Neural cell (in vitro differentiated cells): ENCODE measurements at regions not wholly inside any gene's neighbourhood (a gene's known extent, or its start where the extent isn't known, plus 50 kb on each side); places are given as distances from the start of the nearest gene placed in this dataset.

Experiments
- H2AFZ ChIP-seq: fragments of 200-600, 300-800 bp; sonication (generic), shearing (Covaris generic); 2 replicates; pipeline ENCODE4 v1.6.0; 2014; ENCODE audit warnings: low read depth, mild to moderate bottlenecking, antibody characterized with exemption, low read length, moderate library complexity
- H3F3A ChIP-seq: fragments of 200-600 bp; shearing (Covaris generic); 2 replicates; pipeline ENCODE4 v1.6.1; 2016; ENCODE audit warnings: mild to moderate bottlenecking, moderate library complexity, mixed read lengths, antibody characterized with exemption, low read length; ENCODE audit not compliant: insufficient read depth, poor library complexity, severe bottlenecking
- H3K27ac ChIP-seq: fragments of 200-600, 300-800 bp; sonication (generic), shearing (Covaris generic); 2 replicates; pipeline ENCODE4 v1.5.1; 2014; ENCODE audit warnings: mild to moderate bottlenecking, low read length, moderate library complexity
- H3K27me3 ChIP-seq: fragments of 300-800, 200-600 bp; sonication (generic), shearing (Covaris generic); 2 replicates; pipeline ENCODE4 v1.6.0; 2014; ENCODE audit warnings: mild to moderate bottlenecking, low read depth, low read length, moderate library complexity; ENCODE audit not compliant: insufficient read depth
- H3K36me3 ChIP-seq: fragments of 300-800, 200-600 bp; sonication (generic), shearing (Covaris generic); 2 replicates; pipeline ENCODE4 v1.5.1; 2014; ENCODE audit warnings: mild to moderate bottlenecking, antibody characterized with exemption, low read length, moderate library complexity; ENCODE audit not compliant: insufficient read depth
- H3K4me2 ChIP-seq: fragments of 300-800, 200-600 bp; sonication (generic), shearing (Covaris generic); 2 replicates; pipeline ENCODE4 v1.6.0; 2014; ENCODE audit warnings: mild to moderate bottlenecking, low read length
- H3K4me3 ChIP-seq: fragments of 300-800, 200-600 bp; sonication (generic), shearing (Covaris generic); 2 replicates; pipeline ENCODE4 v1.5.1; 2014; ENCODE audit warnings: mild to moderate bottlenecking, low read length, moderate library complexity
- H3K79me2 ChIP-seq: fragments of 200-600 bp; shearing (Covaris generic); replicated peaks from 2 replicates; pipeline ENCODE4 v1.6.0; 2014; ENCODE audit warnings: mild to moderate bottlenecking, low read length, moderate library complexity; ENCODE audit not compliant: insufficient read depth
- H3K9ac ChIP-seq: fragments of 300-800, 200-600 bp; sonication (generic), shearing (Covaris generic); 2 replicates; pipeline ENCODE4 v1.6.1; 2016; ENCODE audit warnings: mild to moderate bottlenecking, low read length, mixed read lengths
- H3K9me2 ChIP-seq: fragments of 200-600 bp; shearing (Covaris generic); 2 replicates; pipeline ENCODE4 v1.6.1; 2016; ENCODE audit warnings: mild to moderate bottlenecking, low read length, mixed read lengths; ENCODE audit not compliant: insufficient read depth
- H3K9me3 ChIP-seq: fragments of 200-600, 300-800 bp; sonication (generic), shearing (Covaris generic); 2 replicates; pipeline ENCODE4 v1.6.1; 2016; ENCODE audit warnings: mild to moderate bottlenecking, mixed run types, low read length, moderate library complexity, mixed read lengths
- H4K20me1 ChIP-seq: fragments of 200-600 bp; shearing (Covaris generic); 2 replicates; pipeline ENCODE4 v1.6.1; 2016; ENCODE audit warnings: mild to moderate bottlenecking, mixed run types; ENCODE audit not compliant: insufficient read depth
- EP300 ChIP-seq: fragments of 450-650 bp; conservative IDR thresholded peaks from 2 replicates; pipeline ENCODE4 v1.6.1; 2014; ENCODE audit warnings: antibody characterized with exemption, mild to moderate bottlenecking, moderate library complexity; ENCODE audit not compliant: poor library complexity, severe bottlenecking
- EZH2 ChIP-seq: fragments of 200-600, 300-800 bp; shearing (Covaris generic), sonication (generic); IDR thresholded peaks from 2 replicates; pipeline ENCODE4 v1.6.1; 2014; ENCODE audit warnings: antibody characterized with exemption, low read length, borderline replicate concordance, mild to moderate bottlenecking; ENCODE audit not compliant: insufficient read depth, poor library complexity, severe bottlenecking
- MXI1 ChIP-seq: fragments of 450-650 bp; conservative IDR thresholded peaks from 2 replicates; pipeline ENCODE4 v1.6.1; 2014; ENCODE audit warnings: antibody characterized with exemption, mild to moderate bottlenecking; ENCODE audit not compliant: poor library complexity, severe bottlenecking
- POLR2AphosphoS5 ChIP-seq: IDR thresholded peaks from 2 replicates; pipeline ENCODE4 v1.6.1; 2012
- RAD21 ChIP-seq: fragments of 450-650 bp; conservative IDR thresholded peaks from 2 replicates; pipeline ENCODE4 v1.6.1; 2014; ENCODE audit warnings: antibody characterized with exemption, mild to moderate bottlenecking, moderate library complexity
- SMC3 ChIP-seq: fragments of 450-650 bp; conservative IDR thresholded peaks from 2 replicates; pipeline ENCODE4 v1.6.1; 2014; ENCODE audit warnings: antibody characterized with exemption, mild to moderate bottlenecking, moderate library complexity; ENCODE audit not compliant: poor library complexity
- TAF1 ChIP-seq: IDR thresholded peaks from 2 replicates; pipeline ENCODE4 v1.6.1; 2012; ENCODE audit warnings: low read depth
- TF ChIP-seq, protein P1 (sequence below): IDR thresholded peaks from 2 replicates; pipeline ENCODE4 v1.6.1; 2012; ENCODE audit warnings: borderline replicate concordance
- TF ChIP-seq, protein P2 (sequence below): fragments of 450-650 bp; IDR thresholded peaks from 2 replicates; pipeline ENCODE4 v1.5.1; 2014; ENCODE audit warnings: antibody characterized with exemption, mild to moderate bottlenecking, moderate library complexity; ENCODE audit not compliant: poor library complexity, severe bottlenecking

DNA sequence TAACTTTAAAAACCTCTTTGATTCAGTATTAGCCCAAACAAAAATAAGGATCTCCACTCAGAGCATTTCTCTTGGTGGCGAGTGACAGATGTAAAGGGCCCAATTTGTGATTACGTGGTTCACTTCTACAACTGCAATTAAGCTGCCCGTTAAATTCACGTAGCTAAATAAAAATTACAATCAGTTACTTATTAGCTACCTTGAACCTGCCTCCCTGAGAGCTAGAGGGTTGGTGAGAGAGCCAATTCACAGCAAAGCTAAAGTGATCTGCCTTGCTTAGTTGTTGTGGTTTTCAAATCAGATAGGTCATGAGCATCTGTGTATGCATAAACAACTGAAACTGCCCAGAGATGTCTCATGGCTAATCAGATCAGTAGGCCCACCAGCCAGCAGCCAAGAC, 156.7 kb downstream of the RNF152 start:
- H3K9me2 ChIP-seq, result no peaks in the 10 kb centered on the region
- TF ChIP-seq MXI1 (no peak), TAF1 (no peak)
- no peak overlapping the region for H3K4me2 ChIP-seq
- no peaks in the 10 kb centered on the region for H3K36me3 ChIP-seq
- no peaks in the 10 kb centered on the region for H3K79me2 ChIP-seq
- no peaks in the 10 kb centered on the region for H3K27me3 ChIP-seq
- H3K27ac ChIP-seq, result no peak overlapping the region
- H3K9ac ChIP-seq, result no peak overlapping the region
- no peaks in the 10 kb centered on the region for H3K9me3 ChIP-seq
- no peak overlapping the region for H2AFZ ChIP-seq
- no peaks in the 10 kb centered on the region for H4K20me1 ChIP-seq
- H3K4me3 ChIP-seq, result no peak overlapping the region
- no peaks in the 10 kb centered on the region for H3F3A ChIP-seq

DNA sequence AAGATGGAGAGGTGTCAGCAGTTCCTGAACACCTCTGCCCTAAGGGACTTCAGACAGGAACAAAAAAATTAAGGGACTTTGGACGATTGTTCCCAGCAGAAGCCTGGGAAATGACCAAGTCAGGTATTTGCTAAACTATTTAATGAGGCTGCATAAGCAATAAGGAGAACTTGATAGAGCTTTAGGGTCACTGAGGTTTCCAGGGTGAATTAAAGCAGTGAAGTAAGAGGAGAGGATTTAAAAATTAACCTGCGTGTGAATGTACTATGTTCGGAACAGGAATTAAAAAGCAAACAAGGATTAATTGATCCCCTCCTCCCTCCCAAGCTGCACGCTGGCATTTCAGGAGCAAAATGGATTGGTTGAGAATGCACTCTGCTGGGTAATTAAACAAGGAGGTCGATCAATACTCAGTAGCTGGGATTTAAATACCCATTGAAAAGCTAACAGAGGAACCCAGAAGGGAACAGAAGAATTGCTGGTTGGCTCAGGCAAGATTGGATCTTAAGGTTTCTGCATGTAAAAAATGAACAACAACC, 157.2 kb downstream of the RNF152 start:
- no peaks in the 10 kb centered on the region for H3K9me2 ChIP-seq
- H3K27me3 ChIP-seq, result no peaks in the 10 kb centered on the region
- no peaks in the 10 kb centered on the region for H4K20me1 ChIP-seq
- H3K27ac ChIP-seq, result no peak overlapping the region
- H3K4me3 ChIP-seq, result no peak overlapping the region
- H3K36me3 ChIP-seq, result no peaks in the 10 kb centered on the region
- no peaks in the 10 kb centered on the region for H3K79me2 ChIP-seq
- H2AFZ ChIP-seq, result no peak overlapping the region
- H3K4me2 ChIP-seq, result no peak overlapping the region
- no peaks in the 10 kb centered on the region for H3F3A ChIP-seq
- no peak for TF ChIP-seq TAF1
- TF ChIP-seq, protein P1, sequence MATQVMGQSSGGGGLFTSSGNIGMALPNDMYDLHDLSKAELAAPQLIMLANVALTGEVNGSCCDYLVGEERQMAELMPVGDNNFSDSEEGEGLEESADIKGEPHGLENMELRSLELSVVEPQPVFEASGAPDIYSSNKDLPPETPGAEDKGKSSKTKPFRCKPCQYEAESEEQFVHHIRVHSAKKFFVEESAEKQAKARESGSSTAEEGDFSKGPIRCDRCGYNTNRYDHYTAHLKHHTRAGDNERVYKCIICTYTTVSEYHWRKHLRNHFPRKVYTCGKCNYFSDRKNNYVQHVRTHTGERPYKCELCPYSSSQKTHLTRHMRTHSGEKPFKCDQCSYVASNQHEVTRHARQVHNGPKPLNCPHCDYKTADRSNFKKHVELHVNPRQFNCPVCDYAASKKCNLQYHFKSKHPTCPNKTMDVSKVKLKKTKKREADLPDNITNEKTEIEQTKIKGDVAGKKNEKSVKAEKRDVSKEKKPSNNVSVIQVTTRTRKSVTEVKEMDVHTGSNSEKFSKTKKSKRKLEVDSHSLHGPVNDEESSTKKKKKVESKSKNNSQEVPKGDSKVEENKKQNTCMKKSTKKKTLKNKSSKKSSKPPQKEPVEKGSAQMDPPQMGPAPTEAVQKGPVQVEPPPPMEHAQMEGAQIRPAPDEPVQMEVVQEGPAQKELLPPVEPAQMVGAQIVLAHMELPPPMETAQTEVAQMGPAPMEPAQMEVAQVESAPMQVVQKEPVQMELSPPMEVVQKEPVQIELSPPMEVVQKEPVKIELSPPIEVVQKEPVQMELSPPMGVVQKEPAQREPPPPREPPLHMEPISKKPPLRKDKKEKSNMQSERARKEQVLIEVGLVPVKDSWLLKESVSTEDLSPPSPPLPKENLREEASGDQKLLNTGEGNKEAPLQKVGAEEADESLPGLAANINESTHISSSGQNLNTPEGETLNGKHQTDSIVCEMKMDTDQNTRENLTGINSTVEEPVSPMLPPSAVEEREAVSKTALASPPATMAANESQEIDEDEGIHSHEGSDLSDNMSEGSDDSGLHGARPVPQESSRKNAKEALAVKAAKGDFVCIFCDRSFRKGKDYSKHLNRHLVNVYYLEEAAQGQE, result no peak
- no peak for TF ChIP-seq SMC3
- no peak for TF ChIP-seq POLR2AphosphoS5
- no peak for TF ChIP-seq RAD21
- TF ChIP-seq EP300, result no peak
- TF ChIP-seq, protein P2, sequence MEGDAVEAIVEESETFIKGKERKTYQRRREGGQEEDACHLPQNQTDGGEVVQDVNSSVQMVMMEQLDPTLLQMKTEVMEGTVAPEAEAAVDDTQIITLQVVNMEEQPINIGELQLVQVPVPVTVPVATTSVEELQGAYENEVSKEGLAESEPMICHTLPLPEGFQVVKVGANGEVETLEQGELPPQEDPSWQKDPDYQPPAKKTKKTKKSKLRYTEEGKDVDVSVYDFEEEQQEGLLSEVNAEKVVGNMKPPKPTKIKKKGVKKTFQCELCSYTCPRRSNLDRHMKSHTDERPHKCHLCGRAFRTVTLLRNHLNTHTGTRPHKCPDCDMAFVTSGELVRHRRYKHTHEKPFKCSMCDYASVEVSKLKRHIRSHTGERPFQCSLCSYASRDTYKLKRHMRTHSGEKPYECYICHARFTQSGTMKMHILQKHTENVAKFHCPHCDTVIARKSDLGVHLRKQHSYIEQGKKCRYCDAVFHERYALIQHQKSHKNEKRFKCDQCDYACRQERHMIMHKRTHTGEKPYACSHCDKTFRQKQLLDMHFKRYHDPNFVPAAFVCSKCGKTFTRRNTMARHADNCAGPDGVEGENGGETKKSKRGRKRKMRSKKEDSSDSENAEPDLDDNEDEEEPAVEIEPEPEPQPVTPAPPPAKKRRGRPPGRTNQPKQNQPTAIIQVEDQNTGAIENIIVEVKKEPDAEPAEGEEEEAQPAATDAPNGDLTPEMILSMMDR, result no peak
- TF ChIP-seq EZH2, result no peak
- TF ChIP-seq MXI1, result no peak
- H3K9ac ChIP-seq, result no peak overlapping the region
- no peaks in the 10 kb centered on the region for H3K9me3 ChIP-seq

DNA sequence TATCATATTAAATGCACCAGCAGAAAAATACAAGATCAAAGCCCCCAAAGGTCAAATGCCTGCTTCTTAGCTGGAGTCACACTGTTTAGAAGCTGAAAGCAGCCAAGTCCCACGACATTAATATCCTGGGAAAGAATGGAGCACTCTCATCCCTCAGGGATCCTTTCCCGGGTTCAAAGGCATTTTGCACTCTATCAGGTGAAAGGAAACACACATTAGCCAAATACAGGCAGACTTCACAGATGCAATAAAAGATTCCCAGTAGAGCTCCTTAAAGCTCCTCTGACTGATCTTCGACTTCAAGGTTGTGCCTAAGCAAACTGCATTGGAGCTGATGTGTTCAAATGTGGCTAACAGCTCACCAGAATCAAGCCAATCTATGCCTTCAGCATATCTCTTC, 158.4 kb downstream of the RNF152 start:
- Histone ChIP-seq H3K36me3 (no peaks in the 10 kb centered on the region), H2AFZ (no peak overlapping the region), H3K4me3 (no peak overlapping the region), H4K20me1 (no peaks in the 10 kb centered on the region), H3K27ac (no peak overlapping the region), H3K9me2 (no peaks in the 10 kb centered on the region), H3F3A (no peaks in the 10 kb centered on the region), H3K4me2 (no peak overlapping the region), H3K9ac (no peak overlapping the region), H3K27me3 (no peaks in the 10 kb centered on the region), H3K9me3 (no peaks in the 10 kb centered on the region), H3K79me2 (no peaks in the 10 kb centered on the region)
- TF ChIP-seq POLR2AphosphoS5 (no peak), EZH2 (no peak), RAD21 (no peak), SMC3 (no peak), TAF1 (no peak), MXI1 (no peak), EP300 (no peak)
- TF ChIP-seq, protein P1, result no peak
- TF ChIP-seq, protein P2, result no peak
